COLO668 (cell line): ENCODE measurements at regions not wholly inside any gene's neighbourhood (a gene's known extent, or its start where the extent isn't known, plus 50 kb on each side); places are given as distances from the start of the nearest gene placed in this dataset.

ENCODE experiments used
- DNase-seq: peaks from one replicate; lab custom pipeline; 2025; ENCODE audit not compliant: unreplicated experiment; lab: John Stamatoyannopoulos, UW

- no peak for DNase-seq
Measured at GRCh38 chr22:49448526-49448925, 379.1 kb downstream of the BRD1 start.

- no peak for DNase-seq
Measured at GRCh38 chr22:49447837-49448236, 379.8 kb downstream of the BRD1 start.

- DNase-seq: no peak
Measured at GRCh38 chr22:49446759-49447710, 380.6 kb downstream of the BRD1 start.

GRCh38 chr22:49446145-49446758, 381.4 kb downstream of the BRD1 start:
- DNase-seq: no peak

GRCh38 chr22:49444781-49445180, 382.9 kb downstream of the BRD1 start:
- no peak for DNase-seq

GRCh38 chr22:49440931-49441330, 386.7 kb downstream of the BRD1 start:
- DNase-seq: no peak

GRCh38 chr22:49439373-49439772, 388.3 kb downstream of the BRD1 start:
- DNase-seq: no peak

- DNase-seq: no peak
Measured at GRCh38 chr22:49437956-49438355, 389.7 kb downstream of the BRD1 start.

- no peak for DNase-seq
Measured at GRCh38 chr22:49437356-49437755, 390.3 kb downstream of the BRD1 start.

GRCh38 chr22:49436056-49436455, 391.6 kb downstream of the BRD1 start:
- DNase-seq: no peak

- DNase-seq: no peak
Measured at GRCh38 chr22:49435596-49435995, 392.1 kb downstream of the BRD1 start.

GRCh38 chr22:49433717-49434611, 393.7 kb downstream of the BRD1 start:
- DNase-seq: peak; percentile 49

GRCh38 chr22:49432897-49433443, 394.7 kb downstream of the BRD1 start:
- DNase-seq: no peak

GRCh38 chr22:49432211-49432896, 395.3 kb downstream of the BRD1 start:
- no peak for DNase-seq

GRCh38 chr22:49431551-49431950, 396.1 kb downstream of the BRD1 start:
- DNase-seq: no peak

GRCh38 chr22:49429066-49429465, 398.6 kb downstream of the BRD1 start:
- no peak for DNase-seq

- DNase-seq: no peak
Measured at GRCh38 chr22:49427941-49428340, 399.7 kb downstream of the BRD1 start.

- no peak for DNase-seq
Measured at GRCh38 chr22:49427341-49427740, 400.3 kb downstream of the BRD1 start.

GRCh38 chr22:49426618-49427266, 400.9 kb downstream of the BRD1 start:
- no peak for DNase-seq

GRCh38 chr22:49426098-49426497, 401.6 kb downstream of the BRD1 start:
- DNase-seq: no peak
